Stimulated activated CD4-positive, alpha-beta T cell treated with anti-CD3 and anti-CD28 coated beads, Interleukin-15, amount 100 ng/mL, for 48 hours (primary cell): ENCODE measurements at regions not wholly inside any gene's neighbourhood (a gene's known extent, or its start where the extent isn't known, plus 50 kb on each side); places are given as distances from the start of the nearest gene placed in this dataset.

Experiments
- DNase-seq, 2 donors: peaks; one replicate each; pipeline ENCODE4 v3.0.0-alpha.2; 2020; ENCODE audit warnings: low read depth in 2 of 2

GRCh38 chr15:66901336-66902100 is 163.9 kb upstream of the SMAD3 start:
- no peak for DNase-seq

GRCh38 chr15:66905185-66905584 is 160.2 kb upstream of the SMAD3 start:
- no peak for DNase-seq

- no peak for DNase-seq
Measured at GRCh38 chr15:66905954-66906353, 159.4 kb upstream of the SMAD3 start.

GRCh38 chr15:66906668-66907614 is 158.5 kb upstream of the SMAD3 start:
- DNase-seq = no peak

- DNase-seq = no peak
Measured at GRCh38 chr15:66907826-66908743, 157.3 kb upstream of the SMAD3 start.

GRCh38 chr15:66908744-66909095 is 156.7 kb upstream of the SMAD3 start:
- DNase-seq = no peak

- no peak for DNase-seq
Measured at GRCh38 chr15:66909381-66909890, 156.0 kb upstream of the SMAD3 start.

GRCh38 chr15:66911131-66911700 is 154.2 kb upstream of the SMAD3 start:
- no peak for DNase-seq

- DNase-seq = no peak
Measured at GRCh38 chr15:66912001-66912400, 153.4 kb upstream of the SMAD3 start.

- no peak for DNase-seq
Measured at GRCh38 chr15:66912441-66912840, 153.0 kb upstream of the SMAD3 start.

GRCh38 chr15:66917904-66918448 is 147.4 kb upstream of the SMAD3 start:
- DNase-seq = no peak

- DNase-seq = no peak
Measured at GRCh38 chr15:66919421-66919820, 146.0 kb upstream of the SMAD3 start.

- no peak for DNase-seq
Measured at GRCh38 chr15:66921319-66921915, 144.0 kb upstream of the SMAD3 start.

- no peak for DNase-seq
Measured at GRCh38 chr15:66922608-66923007, 142.8 kb upstream of the SMAD3 start.

GRCh38 chr15:66923438-66923881 is 141.9 kb upstream of the SMAD3 start:
- DNase-seq = peak in 1 of 2 donors; percentile 27

GRCh38 chr15:66924889-66925288 is 140.5 kb upstream of the SMAD3 start:
- DNase-seq = no peak

- DNase-seq = no peak
Measured at GRCh38 chr15:66925721-66926120, 139.7 kb upstream of the SMAD3 start.

- DNase-seq = no peak
Measured at GRCh38 chr15:66927201-66928077, 138.0 kb upstream of the SMAD3 start.

- no peak for DNase-seq
Measured at GRCh38 chr15:66928101-66928500, 137.3 kb upstream of the SMAD3 start.
